Sigmoid colon (tissue), 6 donors: ENCODE measurements at regions not wholly inside any gene's neighbourhood (a gene's known extent, or its start where the extent isn't known, plus 50 kb on each side); places are given as distances from the start of the nearest gene placed in this dataset.

Experiments
- DNase-seq: peaks from one replicate; pipeline ENCODE4 v3.0.0-alpha.2; 2019
- H3K27ac ChIP-seq, 4 donors: fragments of 200-600 bp; sonication (generic); one replicate each; pipeline ENCODE4 v1.5.1; 2016 to 2019; ENCODE audit warnings: mild to moderate bottlenecking in 1 of 4
- H3K27me3 ChIP-seq, 3 donors: fragments of 200-600 bp; sonication (generic); one replicate each; pipeline ENCODE4 v1.5.1; 2019; ENCODE audit warnings: mild to moderate bottlenecking in 1 of 3
- H3K36me3 ChIP-seq, 4 donors: fragments of 200-600 bp; sonication (generic); one replicate each; pipeline ENCODE4 v1.5.1; 2016 to 2019
- H3K4me1 ChIP-seq, 4 donors: fragments of 200-600 bp; sonication (generic); one replicate each; pipeline ENCODE4 v1.5.1; 2017 to 2019
- H3K4me3 ChIP-seq, 4 donors: fragments of 200-600 bp; sonication (generic); one replicate each; pipeline ENCODE4 v1.5.1; 2017 to 2019; ENCODE audit warnings: mild to moderate bottlenecking in 2 of 4, moderate library complexity in 1 of 4
- H3K9me3 ChIP-seq, 4 donors: fragments of 200-600 bp in 3 of 4; sonication (generic) in 3 of 4; one replicate each; pipeline versions ENCODE4 v1.5.1 to v1.6.1; 2013 to 2019
- CTCF ChIP-seq, 4 experiments: fragments of 450-650 bp in 3 of 4; fragments of 200-600 bp in 1 of 4; IDR thresholded peaks; one replicate each; pipeline ENCODE4 v1.5.1; 2016 to 2019; ENCODE audit warnings: antibody characterized with exemption in 4 of 4, mild to moderate bottlenecking in 3 of 4, moderate library complexity in 2 of 4
- EP300 ChIP-seq, 4 donors: sonication (generic); formaldehyde crosslinking; IDR thresholded peaks; one replicate each; pipeline ENCODE4 v1.6.1; 2017; ENCODE audit warnings: antibody characterized with exemption in 4 of 4
- POLR2A ChIP-seq, 2 donors: fragments of 450-650 bp; IDR thresholded peaks; one replicate each; pipeline ENCODE4 v1.6.1; 2016; ENCODE audit warnings: antibody characterized with exemption in 2 of 2, mild to moderate bottlenecking in 2 of 2, moderate library complexity in 2 of 2
- POLR2AphosphoS5 ChIP-seq, 4 donors: sonication (generic); formaldehyde crosslinking; IDR thresholded peaks; one replicate each; pipeline ENCODE4 v1.6.1; 2017; ENCODE audit warnings: antibody characterized with exemption in 4 of 4
- WGBS, 2 donors: extraction: QIAGEN DNeasy Blood & Tissue Kit; methylation state at CpG; one replicate each; pipeline ENCODE4 v1.1.7; 2013; 5-methylcytosine and 5-hydroxymethylcytosine counted together
- intact Hi-C: fragments of 100-400 bp; cut with DNase I; formaldehyde crosslinking; loops from one replicate; pipeline ENCODE4 v1.15.1; 2023
- donor health status: healthy with polysubstance abuse.
- donor health status: healthy.

GRCh38 chr15:70214276-70214675 lies 116.6 kb upstream of the TLE3 start:
- Histone ChIP-seq H3K4me1 (no peaks in the 10 kb centered on the region), H3K27ac (no peak overlapping the region), H3K27me3 (no peaks in the 10 kb centered on the region), H3K36me3 (no peaks in the 10 kb centered on the region), H3K4me3 (no peak overlapping the region), H3K9me3 (no peaks in the 10 kb centered on the region)
- TF ChIP-seq POLR2AphosphoS5 (IDR thresholded peaks at IDR 0.05): no peak
- no peak for TF ChIP-seq POLR2A (IDR thresholded peaks at IDR 0.05)
- no peak for TF ChIP-seq CTCF (IDR thresholded peaks at IDR 0.05)
- TF ChIP-seq EP300 (IDR thresholded peaks at IDR 0.05): no peak
- intact Hi-C loops: no loop called here
- DNase-seq: no peak
- WGBS, 2 donors: 73 to 87% methylated on average over 5 of the region's 5 CpGs

- Histone ChIP-seq H3K4me1 (no peaks in the 10 kb centered on the region), H3K9me3 (no peaks in the 10 kb centered on the region), H3K36me3 (no peaks in the 10 kb centered on the region), H3K27ac (no peak overlapping the region), H3K27me3 (no peaks in the 10 kb centered on the region), H3K4me3 (no peak overlapping the region)
- intact Hi-C loops: no loop called here
- no peak for DNase-seq
- 59 to 87% methylated on average over 7 of the region's 7 CpGs for WGBS, 2 donors
- no peak for TF ChIP-seq POLR2A (IDR thresholded peaks at IDR 0.05)
- TF ChIP-seq POLR2AphosphoS5 (IDR thresholded peaks at IDR 0.05): no peak
- no peak for TF ChIP-seq CTCF (IDR thresholded peaks at IDR 0.05)
Measured at GRCh38 chr15:70213794-70214193, 116.1 kb upstream of the TLE3 start.

- TF ChIP-seq POLR2A (IDR thresholded peaks at IDR 0.05) (no peak), CTCF (IDR thresholded peaks at IDR 0.05) (no peak), POLR2AphosphoS5 (IDR thresholded peaks at IDR 0.05) (no peak), EP300 (IDR thresholded peaks at IDR 0.05) (no peak)
- DNase-seq: no peak
- intact Hi-C loops: no loop called here
- no peaks in the 10 kb centered on the region for H3K27me3 ChIP-seq
- H3K9me3 ChIP-seq: no peaks in the 10 kb centered on the region
- no peak overlapping the region for H3K27ac ChIP-seq
- H3K4me3 ChIP-seq: no peak overlapping the region
- H3K36me3 ChIP-seq: no peaks in the 10 kb centered on the region
- WGBS, 2 donors: 84% methylated on average over 10 of the region's 10 CpGs
- no peaks in the 10 kb centered on the region for H3K4me1 ChIP-seq
Measured at GRCh38 chr15:70212963-70213315, 115.2 kb upstream of the TLE3 start.

GRCh38 chr15:70212286-70212962 lies 114.7 kb upstream of the TLE3 start:
- DNase-seq: no peak

More at GRCh38 chr15:70212286-70212962, 114.7 kb upstream of the TLE3 start:
- no peak for TF ChIP-seq POLR2AphosphoS5 (IDR thresholded peaks at IDR 0.05)
- TF ChIP-seq POLR2A (IDR thresholded peaks at IDR 0.05): no peak
- no peak for TF ChIP-seq EP300 (IDR thresholded peaks at IDR 0.05)
- TF ChIP-seq CTCF (IDR thresholded peaks at IDR 0.05): no peak
- H3K9me3 ChIP-seq: no peaks in the 10 kb centered on the region
- no peak overlapping the region for H3K4me3 ChIP-seq
- no peak overlapping the region for H3K27ac ChIP-seq
- H3K36me3 ChIP-seq: no peaks in the 10 kb centered on the region
- intact Hi-C loops: no loop called here
- 76 to 81% methylated on average over 18 of the region's 18 CpGs for WGBS, 2 donors
- no peaks in the 10 kb centered on the region for H3K4me1 ChIP-seq
- no peaks in the 10 kb centered on the region for H3K27me3 ChIP-seq
